ENCODE measurements at regions not wholly inside any gene's neighbourhood (a gene's known extent, or its start where the extent isn't known, plus 50 kb on each side); places are given as distances from the start of the nearest gene placed in this dataset.
"Not testable (repeated sequence)": the region's sequence is repeated elsewhere in the genome, so short reads cannot be mapped to it uniquely, and the experiment has no call there.

GRCh38 chr14:27660683-27661082 is 1062.8 kb upstream of the NOVA1 start:
- DNase-seq, result no peak

DNA sequence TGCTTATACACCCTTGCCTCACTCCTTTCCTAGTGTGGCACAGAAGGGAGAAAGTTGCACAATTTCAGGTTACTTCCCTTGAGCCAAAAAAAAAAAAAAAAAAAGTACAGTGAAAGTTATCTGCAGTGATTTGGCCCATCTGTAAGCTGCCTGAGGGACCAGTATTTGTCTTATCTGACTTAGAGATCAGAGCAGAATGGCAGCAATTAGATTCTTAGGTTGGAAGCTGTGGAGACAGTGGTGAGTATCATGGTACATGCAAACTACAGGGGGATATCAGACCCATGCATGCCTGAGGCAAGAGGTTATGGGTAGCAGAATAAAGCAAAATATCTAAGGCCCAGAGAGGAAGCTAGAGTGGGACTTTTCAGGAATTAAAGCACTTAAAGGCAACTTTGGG is 1070.7 kb upstream of the NOVA1 start:
- no peak for DNase-seq

DNA sequence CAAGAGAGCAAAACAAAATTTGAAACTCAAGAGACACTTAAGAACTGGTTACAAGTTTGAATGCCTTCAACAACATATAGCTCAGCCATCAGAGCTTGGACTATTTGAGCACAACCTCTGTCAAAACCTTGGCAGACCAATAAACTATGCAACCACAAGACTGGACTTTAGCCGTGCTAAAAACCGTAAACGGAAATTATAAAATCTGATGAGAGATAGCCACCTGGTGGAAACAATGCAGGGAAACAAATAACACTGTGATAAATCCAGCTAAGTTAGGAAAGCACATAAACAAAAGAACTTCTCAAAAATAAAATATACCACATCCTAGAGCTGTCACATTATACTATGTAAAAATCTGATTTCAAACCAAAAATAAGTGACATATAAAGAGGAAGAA is 1074.2 kb upstream of the NOVA1 start:
- no peak for DNase-seq

DNA sequence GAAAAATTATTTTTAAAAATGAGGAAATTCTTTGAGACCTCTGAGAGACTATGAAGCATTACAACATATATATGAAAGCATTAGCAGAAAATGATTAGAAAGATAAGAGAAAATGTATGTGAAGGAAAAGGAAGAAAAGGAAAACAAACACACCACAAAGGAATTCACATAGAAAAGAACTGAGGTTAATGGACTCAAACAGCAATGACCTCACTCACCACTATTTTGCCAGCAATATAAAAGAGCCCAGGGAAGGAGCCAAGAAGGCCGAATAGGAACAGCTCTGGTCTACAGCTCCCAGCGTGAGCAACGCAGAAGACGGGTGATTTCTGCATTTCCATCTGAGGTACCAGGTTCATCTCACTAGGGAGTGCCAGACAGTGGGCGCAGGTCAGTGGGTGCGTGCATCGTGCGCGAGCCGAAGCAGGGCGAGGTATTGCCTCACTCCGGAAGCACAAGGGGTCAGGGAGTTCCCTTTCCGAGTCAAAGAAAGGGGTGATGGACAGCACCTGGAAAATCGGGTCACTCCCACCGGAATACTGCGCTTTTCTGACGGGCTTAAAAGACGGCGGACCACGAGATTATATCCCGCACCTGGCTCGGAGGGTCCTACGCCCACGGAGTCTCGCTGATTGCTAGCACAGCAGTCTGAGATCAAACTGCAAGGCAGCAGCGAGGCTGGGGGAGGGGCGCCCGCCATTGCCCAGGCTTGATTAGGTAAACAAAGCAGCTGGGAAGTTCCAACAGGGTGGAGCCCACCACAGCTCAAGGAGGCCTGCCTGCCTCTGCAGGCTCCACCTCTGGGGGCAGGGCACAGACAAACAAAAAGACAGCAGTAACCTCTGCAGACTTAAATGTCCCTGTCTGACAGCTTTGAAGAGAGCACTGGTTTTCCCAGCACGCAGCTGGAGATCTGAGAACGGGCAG is 1075.2 kb upstream of the NOVA1 start:
- DNase-seq, result not testable (repeated sequence)

DNA sequence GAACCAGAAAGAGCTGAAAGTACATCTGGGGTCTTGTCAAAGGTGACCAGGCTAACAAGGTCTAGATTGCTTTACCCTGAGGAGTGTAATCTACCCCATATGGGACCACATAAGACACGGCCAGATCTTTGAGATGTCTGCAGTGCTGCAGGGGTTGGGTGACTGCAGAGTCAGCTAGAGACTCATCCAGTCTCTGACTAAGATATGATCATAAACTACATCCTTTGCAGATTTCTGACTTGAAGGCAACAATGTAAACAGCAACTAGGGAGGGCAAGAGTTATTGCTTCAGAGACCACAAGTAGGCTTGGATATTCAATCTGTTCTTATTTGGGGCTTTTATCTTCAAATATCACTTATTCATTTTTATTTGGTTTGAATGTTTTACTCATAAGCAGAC is 1080.5 kb upstream of the FOXG1 start:
- DNase-seq, result no peak

GRCh38 chr14:27688841-27689444 is 1077.6 kb upstream of the FOXG1 start:
- DNase-seq, result no peak

- no peak for DNase-seq
These were observed 1054.2 kb upstream of the FOXG1 start for GRCh38 chr14:27712364-27712763.

DNA sequence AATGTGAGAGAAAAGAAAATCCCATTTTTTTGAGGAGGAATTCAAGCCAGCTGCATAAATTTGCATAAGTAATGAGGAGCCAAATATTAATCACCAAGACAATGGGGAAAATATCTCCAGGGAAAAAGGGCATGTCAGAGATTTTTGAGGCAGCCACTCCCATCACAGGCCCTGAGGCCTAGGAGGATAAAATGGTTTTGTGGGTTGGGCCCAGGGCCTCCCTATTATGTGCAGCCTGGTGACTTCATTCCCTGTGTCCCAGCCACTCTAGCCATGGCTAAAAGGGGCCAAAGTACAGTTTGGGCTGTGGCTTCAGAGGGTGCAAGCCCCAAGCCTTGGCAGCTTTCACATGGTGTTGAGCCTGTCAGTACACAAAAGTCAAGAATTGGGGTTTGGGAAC is 1051.0 kb upstream of the FOXG1 start:
- no peak for DNase-seq

GRCh38 chr14:27721760-27722159 is 1044.8 kb upstream of the FOXG1 start:
- DNase-seq, result no peak

GRCh38 chr14:27725482-27725881 is 1041.1 kb upstream of the FOXG1 start:
- DNase-seq, result no peak

DNA sequence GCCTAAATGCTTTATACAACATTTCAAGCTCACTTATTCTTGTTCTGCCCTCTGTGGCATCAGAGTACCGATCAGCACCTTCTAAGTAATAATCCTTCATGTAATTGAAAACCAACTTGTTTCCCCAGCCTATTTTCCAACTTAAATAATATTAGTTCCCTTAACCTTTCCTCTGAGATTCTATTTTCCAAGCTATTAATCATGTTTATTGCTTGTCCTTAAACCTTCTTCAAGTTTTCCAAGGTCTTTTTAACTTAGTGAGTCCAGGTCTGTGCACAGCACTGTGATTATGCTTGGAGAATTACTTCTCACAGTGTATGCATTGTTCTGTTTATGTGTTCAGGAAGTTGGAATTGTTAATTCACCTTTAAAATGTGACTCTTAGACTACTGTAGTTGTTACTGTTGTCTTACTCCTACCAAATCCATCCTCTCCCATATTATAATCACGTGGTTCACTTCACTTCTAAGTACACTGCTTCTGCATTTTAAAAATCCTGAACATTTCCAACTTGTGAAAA is 1039.3 kb upstream of the FOXG1 start:
- no peak for DNase-seq

GRCh38 chr14:27730204-27730603 is 1036.4 kb upstream of the FOXG1 start:
- DNase-seq, result no peak

DNA sequence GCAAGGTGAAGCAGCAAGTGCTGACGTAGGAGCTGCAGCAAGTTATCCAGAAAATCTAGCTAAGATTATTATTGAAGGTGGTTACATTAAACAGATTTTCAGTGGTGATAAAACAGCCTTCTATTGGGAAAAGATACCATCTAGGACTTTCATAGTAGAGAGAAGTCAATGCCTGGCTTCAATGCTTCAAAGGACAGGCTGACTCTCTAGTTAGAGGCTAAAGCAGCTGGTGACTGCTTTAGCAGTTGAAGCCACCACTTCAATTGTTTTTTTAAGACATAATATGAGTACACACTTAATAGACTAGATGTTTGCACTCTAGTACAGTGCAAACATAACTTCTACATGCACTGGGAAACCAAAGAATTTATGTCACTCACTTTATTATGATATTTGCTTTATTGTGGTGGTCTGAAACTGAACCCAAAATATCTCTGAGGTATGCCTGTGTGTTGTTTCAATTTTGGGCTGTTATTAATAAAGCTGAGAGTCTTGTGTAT is 1026.9 kb upstream of the FOXG1 start:
- no peak for DNase-seq

- DNase-seq, result no peak
These were observed 1016.5 kb upstream of the FOXG1 start for GRCh38 chr14:27750114-27750513.

- not testable (repeated sequence) for DNase-seq
These were observed 1008.9 kb upstream of the FOXG1 start for GRCh38 chr14:27757642-27758041.

GRCh38 chr14:27760367-27760766 is 1006.2 kb upstream of the FOXG1 start:
- not testable (repeated sequence) for DNase-seq

DNA sequence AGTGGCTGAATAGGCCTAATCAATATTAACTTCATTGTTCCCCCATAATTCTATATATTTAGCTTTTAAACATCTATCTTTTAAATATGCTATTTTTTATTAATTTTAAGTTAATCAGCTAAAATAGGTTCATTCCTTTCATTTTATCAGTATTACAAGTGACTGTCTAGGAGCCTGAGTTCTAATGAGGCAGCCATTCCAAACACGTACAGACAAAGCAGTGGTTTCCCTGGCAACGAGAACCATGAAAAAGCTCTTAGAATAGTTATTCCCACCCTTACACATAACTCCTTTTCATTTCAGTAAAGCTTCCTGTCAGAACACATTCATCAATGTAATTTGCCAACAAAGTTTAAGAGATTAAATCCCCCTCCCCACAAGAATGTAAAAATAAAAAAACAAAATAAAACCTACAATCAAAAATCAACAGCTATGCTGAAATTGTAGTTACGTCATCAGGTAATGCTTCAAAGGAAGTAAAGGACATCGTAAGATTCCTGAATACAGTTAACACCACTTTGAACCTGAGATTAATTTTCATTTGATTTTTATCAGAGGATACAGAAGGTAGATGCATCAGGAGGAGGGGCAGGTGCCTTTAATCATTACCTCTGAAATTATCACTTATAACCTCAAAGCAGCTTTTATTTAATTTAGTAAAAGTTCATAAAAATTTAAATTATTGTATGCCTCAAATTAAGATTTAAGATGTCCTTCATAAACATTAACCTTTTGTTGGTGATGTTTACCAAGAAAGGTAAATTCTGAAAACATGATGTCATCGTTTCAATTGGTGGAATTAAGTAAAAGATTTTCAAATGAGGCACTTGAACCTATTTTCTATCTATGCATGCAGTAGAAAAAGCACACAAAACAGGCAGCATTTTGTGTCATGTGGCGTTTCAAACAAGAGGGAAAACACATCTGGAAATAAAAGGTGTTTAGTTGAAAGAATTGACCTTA is 967.2 kb upstream of the FOXG1 start:
- DNase-seq, result not testable (repeated sequence)

GRCh38 chr14:27817746-27818430 is 948.7 kb upstream of the FOXG1 start:
- not testable (repeated sequence) for DNase-seq

- not testable (repeated sequence) for DNase-seq
These were observed 940.4 kb upstream of the FOXG1 start for GRCh38 chr14:27826149-27826548.

GRCh38 chr14:27831978-27832377 is 934.6 kb upstream of the FOXG1 start:
- not testable (repeated sequence) for DNase-seq

DNA sequence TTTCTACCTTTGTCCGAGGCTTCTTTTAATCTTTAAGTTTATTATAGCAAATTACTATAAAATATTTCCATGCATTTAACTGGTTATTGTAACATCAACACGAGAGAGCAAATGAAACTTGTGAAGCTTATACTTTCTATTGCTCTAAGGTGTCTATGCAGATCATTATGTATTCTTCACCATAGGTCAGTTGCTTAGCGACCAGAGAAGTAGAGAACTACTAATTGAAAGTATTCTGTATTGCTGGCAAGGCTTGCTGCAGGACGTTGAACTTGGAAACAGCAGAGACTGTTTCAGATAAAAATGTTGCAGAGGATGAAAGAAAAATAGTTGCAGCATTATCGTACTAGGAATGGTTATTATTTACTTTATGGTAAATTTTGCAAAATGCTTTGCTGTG is 933.6 kb upstream of the FOXG1 start:
- DNase-seq, result not testable (repeated sequence)

DNA sequence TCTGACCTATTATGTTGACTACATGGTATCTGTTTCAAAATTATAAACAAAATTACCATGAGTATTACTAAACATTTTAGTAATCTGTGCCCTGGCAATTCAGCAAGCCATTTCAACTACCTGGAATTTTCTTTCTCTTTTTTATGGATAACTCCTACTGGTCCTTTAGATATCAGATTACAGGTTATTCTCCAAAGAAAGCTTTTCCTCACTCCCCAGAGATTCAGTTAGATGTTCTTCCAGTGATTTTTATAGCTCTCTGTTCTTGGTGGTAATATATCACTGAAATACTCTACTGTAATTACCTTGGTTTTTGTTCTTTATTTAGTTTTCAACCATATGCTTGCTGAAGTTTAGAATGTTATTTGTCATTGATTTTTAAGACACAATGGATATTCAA is 930.2 kb upstream of the FOXG1 start:
- DNase-seq, result no peak
